Caki2 (cell line): ENCODE measurements at regions not wholly inside any gene's neighbourhood (a gene's known extent, or its start where the extent isn't known, plus 50 kb on each side); places are given as distances from the start of the nearest gene placed in this dataset.
"Not testable (repeated sequence)": the region's sequence is repeated elsewhere in the genome, so short reads cannot be mapped to it uniquely, and the experiment has no call there.

Source experiments
- DNase-seq: peaks from one replicate; pipeline ENCODE4 v3.0.0-alpha.2; 2015; ENCODE audit warnings: low read depth
- in situ Hi-C: cut with HindIII; loops from 2 replicates; pipeline ENCODE4 v1.10.0; 2016; ENCODE audit warnings: low sequenced_read_pairs, low pct_unique_long_range_greater_than_20kb, mixed read lengths

DNA sequence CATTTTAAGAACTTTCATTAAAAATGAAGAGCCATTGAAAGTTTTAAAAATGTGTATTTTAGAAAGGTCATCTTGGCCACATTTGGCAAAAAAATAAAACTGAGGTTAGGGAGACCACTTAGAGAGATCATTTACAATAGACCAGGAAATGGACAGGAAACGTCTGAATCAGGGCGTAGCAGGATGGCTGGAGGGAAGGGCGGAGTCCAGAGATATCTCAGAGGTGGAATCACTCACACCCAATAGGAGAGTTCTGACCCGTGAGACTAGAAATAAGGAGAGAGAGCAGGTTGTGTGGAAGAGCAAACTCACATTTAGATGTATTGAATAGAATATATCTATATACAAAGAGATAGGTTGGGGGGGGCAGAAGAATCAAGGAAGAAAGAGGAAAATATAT lies 373.4 kb downstream of the METTL4 start:
- DNase-seq = no peak
- in situ Hi-C loops = no loop called here

DNA sequence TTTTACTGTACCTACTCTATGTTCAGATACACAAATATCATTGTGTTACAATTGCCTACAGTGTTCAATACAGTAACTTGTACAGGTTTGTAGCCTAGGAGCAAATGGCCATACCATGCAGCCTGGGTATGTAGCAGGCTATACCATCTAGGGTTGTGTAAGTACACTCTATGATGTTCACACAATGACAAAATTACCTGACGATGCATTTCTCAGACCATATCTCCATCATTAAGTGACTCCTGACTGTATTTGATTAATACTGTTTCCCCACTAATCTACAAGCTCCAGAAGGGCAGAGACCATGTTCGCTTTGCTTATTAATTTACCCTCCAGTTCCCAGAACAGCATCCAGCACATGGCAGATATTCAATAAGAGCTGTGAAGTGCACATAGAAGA lies 372.2 kb downstream of the METTL4 start:
- DNase-seq = no peak
- in situ Hi-C loops = no loop called here

DNA sequence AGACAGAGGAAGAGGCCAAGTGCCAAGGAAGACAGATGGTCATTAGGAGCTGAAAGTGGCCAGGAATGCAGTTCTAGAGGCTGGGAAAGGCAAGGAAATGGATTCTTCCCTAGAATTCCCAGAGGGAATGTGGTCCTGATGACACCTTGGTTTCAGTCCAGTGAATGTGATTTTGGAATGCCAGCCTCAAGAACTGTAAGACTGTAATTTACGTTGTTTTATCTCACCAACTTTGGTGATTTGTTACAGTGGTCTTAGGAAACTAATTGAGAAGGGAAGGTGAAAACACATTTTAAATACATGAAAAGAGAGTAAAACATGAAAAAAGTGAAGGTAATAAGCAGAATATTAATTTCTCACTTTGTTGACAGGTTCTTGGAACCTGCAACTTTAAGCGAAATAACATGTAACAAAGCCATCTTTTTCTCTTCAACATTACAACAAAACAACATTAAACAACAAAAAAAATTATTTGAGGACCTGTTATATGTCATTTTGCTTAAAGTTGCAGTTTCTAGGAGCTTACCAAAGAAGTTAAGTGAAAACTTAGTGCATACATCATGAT lies 370.2 kb downstream of the METTL4 start:
- in situ Hi-C loops = no loop called here
- no peak for DNase-seq

DNA sequence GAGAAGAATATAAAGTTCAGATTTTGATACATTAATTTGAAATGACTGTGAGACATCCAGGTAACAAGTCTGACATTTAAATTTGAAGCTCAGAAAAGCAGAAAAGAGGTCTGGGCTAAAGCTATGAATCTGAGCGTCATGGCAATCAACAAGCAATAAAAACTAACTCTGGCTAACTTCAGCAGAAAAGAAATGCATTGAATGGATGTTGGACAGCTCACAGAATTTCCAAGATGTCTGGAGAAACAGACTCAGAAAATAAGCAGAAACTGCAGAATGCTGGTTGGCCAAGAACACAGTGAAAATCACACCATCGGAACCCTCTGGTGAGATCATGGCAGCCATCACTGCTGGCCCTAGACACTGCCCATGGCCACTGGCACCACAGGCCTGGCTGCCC lies 366.6 kb downstream of the METTL4 start:
- in situ Hi-C loops = no loop called here
- no peak for DNase-seq

DNA sequence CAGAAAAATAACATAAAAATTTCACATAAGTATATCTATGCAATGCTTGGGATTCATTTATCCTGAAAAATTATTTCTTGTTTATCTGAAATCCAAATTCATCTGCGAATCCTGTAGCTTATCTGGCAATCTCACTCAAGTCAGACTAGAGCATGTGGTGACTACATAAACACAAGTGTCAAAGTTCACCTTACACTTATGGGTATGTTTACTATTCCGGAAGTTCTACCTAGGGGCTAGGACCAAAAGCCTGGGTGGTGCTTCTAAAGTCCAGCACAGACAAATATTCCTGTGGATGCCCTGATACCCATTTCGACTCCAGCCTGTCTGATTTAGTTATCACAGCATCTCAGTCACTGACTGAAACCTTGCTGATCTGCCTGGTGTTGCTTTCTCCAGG lies 364.0 kb downstream of the METTL4 start:
- no peak for DNase-seq

DNA sequence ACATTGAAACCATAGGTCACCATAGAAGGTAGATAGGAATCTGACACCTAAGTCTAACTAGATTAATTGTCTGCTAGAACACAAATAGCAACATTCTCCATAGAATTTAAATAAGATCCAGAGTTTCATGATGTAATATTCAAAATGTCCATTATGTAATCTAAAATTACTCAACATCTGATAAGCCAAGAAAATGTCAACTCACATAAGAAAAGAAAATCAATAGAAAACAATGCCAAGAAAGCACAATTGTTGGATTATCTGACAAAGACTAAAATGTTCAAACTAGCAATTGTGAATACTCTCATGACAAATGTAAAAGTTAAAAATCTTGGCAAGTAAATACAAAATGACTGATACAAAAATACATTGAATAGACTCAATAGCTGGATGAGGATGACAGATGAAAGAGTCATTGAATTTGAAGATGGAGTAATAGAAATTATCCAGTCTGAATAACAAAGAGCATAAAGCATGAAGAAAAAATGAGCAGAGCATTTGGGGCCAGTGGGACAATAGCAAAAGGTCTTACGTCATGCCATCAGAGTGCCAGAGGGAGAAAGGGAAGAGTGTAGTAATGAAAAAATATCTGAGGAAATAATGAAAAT lies 358.6 kb downstream of the METTL4 start:
- in situ Hi-C loops = no loop called here
- no peak for DNase-seq

More for the DNA sequence above, 364.0 kb downstream of the METTL4 start:
- in situ Hi-C loops = no loop called here

DNA sequence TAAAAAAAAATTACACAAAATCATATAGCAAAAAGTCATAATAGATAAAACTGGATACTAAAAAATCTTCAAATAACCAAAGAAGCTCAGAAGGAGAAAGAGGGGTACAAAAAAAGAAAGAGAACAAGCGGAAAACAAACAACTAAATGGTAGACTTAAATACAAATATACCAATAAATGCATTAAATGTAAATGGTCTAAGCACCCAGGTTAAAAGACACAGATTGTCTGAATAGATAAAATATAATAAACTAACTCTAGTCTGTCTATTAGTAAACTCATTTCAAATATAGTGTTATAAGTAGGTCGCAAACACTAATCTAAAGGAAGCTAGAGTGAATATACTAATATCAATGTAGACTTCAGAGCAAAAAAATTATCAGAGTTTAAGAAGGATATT lies 357.4 kb downstream of the METTL4 start:
- in situ Hi-C loops = no loop called here
- no peak for DNase-seq

DNA sequence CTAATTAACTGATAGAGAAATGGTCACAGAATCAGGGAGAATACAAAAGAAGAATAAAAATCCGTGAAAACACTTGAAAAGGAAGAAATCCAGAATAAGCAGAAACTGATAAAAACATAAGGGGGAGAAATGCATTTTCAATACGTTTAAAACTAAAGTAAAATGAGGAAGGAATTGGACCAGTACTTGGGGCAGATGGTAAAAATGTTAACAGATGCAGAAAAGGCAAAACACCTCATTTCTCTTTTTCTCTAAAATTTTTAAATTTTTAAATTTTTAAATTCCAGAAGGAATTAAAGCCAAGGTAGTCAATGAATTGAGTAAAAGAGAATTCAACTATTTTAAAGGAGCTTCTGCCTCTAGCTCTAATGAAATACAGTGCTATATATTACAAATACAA lies 353.9 kb downstream of the METTL4 start:
- in situ Hi-C loops = no loop called here
- no peak for DNase-seq

DNA sequence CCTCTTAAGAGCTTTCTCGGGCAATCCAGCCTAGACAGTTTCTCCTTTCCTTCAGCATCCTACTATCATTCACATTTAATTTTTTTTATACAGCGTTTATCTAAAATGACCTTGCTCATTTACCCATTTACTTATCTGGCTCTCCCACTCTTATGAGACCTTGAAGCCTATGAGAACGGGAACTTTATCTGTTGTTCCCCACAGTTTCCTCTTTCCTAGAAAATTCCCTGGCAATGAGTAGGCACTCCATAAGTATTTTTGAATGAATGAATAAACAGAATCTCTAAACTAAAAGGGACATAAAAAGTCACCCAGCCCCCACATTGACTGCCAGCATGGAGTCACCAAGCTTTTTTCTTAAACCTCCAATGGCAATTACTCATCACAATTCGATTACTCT lies 353.2 kb downstream of the METTL4 start:
- in situ Hi-C loops = no loop called here
- DNase-seq = no peak

DNA sequence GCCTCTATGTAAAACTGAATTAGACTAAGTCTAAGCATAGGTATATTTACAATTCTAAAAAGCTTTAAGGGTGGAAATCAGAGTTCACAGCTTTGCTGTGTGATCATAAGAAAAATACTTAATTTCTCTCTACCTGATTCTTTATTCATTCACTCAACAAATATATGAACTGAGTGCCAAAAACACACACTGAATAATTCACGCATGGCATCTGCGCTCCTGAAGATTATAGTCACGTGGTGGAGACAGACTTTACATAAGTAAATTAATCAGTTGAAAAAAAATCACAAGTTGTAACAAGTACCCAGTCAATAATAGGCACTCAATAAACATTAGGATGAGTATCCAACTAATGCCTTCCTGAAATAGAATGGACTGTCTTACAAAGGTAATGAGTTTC lies 351.6 kb downstream of the METTL4 start:
- in situ Hi-C loops = no loop called here
- no peak for DNase-seq

DNA sequence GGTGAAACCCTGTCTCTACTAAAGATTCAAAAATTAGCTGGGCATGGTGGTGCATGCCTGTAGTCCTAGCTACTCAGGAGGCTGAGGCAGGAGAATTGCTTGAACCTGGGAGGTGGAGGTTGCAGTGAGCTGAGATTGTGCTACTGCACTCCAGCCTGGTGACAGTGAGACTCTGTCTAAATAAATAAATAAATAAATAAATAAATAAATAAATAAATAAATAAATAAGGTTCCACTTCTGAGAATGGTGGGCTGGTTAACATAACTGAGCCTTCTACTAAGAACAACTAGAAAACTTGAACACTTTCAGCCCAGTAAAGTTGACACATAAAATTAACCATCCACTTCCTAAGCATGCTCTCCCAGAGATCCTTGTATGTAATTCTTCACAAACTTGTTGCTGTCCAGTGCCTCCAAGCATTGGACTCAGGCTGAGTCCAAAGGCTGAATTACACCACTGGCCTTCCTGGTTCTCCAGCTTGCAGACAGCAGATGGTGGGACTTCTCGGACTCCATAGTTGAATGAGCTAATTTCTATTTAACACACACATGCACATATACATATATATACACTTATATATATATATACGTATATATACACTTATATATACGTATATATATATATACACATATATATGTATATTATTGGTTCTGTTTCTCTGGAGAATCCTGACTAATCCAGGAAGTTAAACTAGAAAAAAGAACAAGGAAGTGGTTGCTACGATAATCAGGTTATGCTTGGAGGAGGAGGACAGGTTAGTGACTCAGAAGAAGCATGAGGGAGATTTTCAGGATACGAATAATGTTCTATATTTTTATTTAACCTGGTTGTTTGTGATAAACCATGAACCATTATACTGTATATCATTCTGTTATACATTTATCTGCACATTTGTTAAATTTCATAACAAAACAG lies 348.8 kb downstream of the METTL4 start:
- peak; percentile 44 for DNase-seq
- in situ Hi-C loops = no loop called here

DNA sequence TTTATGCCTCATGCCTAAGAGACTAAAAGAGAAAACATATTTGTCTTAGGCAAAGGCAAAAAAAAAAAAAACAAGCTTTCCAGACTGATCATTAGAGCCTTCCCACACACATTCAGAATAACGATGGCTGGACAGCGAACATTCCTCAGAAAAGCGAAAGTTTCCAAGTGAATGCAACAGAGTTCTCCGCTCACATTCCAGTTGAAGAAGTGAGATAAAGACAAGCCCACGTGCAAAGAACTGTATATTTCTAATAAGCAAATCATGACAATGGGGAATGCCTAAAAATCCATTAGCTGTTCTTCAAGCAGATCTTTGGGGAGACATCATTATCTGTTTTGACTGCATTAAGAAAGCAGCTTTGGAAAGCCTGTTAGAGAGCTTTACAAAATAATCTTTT lies 347.9 kb downstream of the METTL4 start:
- no peak for DNase-seq
- in situ Hi-C loops = no loop called here

DNA sequence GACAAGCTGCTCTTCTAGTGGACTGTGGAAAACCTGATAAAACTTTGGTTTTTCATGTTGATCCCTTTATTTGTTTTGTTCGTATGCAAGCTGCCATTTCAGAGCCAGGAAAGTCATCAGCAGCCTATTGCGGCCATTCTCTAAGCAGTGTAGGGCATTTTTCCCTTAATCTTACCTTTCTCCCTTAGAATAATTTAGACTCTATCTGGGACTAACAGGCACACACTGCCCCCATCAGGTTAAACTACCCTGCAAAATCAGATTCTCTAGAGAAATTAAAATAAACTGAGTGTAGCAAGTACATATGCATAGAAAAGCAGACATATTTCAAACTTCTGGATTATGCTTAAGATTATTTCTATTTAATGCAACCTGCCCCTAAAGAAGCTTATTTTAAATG lies 347.5 kb downstream of the METTL4 start:
- peak; percentile 35 for DNase-seq
- in situ Hi-C loops = no loop called here

DNA sequence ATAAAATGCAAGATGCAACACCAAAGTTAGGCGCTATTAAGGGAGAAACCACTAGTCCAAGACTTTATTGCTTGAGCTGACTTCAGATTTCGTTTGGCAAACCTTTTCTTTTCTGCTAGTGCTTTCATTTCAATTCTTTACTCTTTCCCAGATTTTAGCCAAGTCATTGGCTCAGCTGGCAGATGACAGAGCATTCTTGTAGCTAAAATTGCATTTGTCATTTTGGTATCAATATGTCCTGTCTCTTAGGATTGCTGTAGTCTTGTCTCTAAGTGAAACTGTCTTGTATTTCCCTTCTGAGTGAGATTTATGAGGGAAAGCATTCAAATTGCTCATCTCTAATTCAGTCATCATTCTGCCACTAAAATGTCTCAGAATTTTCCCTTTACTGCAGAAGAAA lies 335.1 kb downstream of the METTL4 start:
- DNase-seq = no peak
- in situ Hi-C loops = no loop called here

DNA sequence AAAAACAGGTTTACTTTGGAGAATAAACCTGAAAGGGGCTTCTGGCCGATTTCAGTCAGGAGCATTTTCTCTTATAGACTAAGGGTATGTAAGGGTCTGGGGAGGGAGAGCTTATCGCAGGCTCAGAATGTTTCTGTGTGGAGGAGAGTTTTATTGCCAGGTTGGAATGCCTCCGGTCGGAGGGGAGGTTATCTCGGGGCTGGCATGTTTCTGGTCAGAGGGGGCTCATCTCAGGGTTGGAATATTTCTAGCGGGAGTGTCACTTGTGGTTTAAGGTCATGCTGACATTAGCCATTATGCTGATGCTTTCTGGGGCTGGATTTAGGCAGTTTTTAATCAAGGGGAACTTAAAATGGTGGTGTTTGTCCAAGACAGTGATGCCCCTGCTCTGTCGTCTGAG lies 333.6 kb downstream of the METTL4 start:
- in situ Hi-C loops = no loop called here

DNA sequence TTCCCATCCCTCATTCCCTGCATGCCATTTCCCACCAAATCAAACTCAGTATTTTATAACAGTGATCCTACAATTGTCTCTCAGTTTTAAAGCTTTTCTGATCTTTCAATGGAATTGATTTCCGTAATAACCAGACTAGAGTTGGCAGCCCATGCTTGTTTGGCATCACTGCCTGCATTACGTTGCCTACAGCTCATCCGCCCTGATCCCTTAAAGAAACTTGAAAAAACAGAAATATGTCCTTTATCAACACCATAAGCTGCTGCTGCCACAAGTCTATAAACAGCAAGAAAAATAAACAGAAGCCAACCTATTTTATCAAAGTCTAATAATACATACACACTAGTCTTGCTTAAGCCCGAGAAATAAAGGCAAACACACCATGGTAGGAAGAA lies 331.0 kb downstream of the METTL4 start:
- in situ Hi-C loops = no loop called here
- no peak for DNase-seq

More for the DNA sequence above, 333.6 kb downstream of the METTL4 start:
- DNase-seq = no peak

DNA sequence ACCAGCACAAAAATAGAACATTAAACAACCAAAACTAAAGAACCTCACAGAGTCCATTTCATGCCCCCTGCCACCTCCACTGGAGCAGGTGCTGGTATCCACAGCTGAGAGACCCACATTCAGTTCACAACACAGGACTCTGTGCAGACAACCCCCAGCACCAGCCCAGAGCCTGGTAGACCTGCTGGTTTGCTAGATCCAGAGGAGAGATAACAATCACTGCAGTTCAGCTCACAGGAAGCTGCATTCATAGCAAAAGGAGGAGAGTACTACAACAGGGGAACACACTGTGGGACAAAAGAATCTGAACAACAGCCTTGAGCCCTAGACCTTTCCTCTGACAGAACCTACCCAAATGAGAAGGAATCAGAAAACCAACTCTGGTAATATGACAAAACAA lies 326.7 kb downstream of the METTL4 start:
- in situ Hi-C loops = no loop called here
- no peak for DNase-seq

DNA sequence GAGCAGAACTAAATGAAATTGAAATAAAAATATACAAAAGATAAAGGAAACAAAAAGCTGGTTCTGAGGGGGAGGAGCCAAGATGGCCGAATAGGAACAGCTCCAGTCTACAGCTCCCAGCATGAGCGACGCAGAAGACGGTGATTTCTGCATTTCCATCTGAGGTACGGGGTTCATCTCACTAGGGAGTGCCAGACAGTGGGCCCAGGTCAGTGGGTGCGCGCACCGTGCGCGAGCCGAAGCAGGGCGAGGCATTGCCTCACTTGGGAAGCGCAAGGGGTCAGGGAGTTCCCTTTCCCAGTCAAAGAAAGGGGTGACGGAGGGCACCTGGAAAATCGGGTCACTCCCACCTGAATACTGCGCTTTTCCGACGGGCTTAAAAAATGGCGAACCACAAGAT lies 324.2 kb downstream of the METTL4 start:
- DNase-seq, in situ Hi-C loops: not testable (repeated sequence)

DNA sequence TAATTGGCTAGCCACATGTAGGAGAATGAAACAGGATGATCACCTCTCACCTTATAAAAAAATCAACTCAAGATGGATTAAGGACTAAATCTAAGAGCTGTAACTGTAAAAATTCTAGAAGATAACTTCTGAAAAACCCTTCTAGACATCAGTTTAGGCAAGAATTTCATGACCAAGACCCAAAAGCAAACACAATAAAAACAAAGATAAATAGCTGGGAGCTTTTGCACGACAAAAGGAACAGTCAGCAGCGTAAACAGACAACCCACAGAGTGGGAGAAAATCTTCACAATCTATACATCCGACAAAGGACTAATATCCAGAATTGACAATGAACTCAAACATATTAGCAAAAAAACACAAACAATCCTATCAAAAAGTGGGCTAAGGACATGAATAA lies 316.3 kb downstream of the METTL4 start:
- in situ Hi-C loops = no loop called here

DNA sequence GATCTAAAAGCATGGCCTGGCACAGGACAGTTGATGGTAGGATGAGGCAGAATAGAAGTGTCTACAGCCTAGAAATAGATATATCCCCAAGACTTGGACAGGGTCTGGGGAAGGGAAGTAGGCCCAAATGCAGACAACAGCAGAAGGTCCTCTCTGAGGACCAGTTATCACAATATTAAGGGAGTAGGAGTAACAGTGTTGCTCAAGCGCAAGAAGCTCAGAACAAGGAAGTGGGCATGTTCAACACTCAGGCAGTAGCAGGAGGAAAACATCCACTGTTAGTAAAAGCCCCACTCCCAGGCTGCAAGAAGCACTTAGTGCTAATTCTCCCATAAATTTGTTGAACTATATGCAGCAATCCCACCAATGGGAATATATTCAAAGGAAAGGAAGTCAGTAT lies 314.7 kb downstream of the METTL4 start:
- DNase-seq = no peak
- in situ Hi-C loops = no loop called here

More for the DNA sequence above, 316.3 kb downstream of the METTL4 start:
- no peak for DNase-seq
